ENCODE measurements at regions not wholly inside any gene's neighbourhood (a gene's known extent, or its start where the extent isn't known, plus 50 kb on each side); places are given as distances from the start of the nearest gene placed in this dataset.
"Not testable (repeated sequence)": the region's sequence is repeated elsewhere in the genome, so short reads cannot be mapped to it uniquely, and the experiment has no call there.

GRCh38 chr1:120282744-120283464 lies 106.6 kb upstream of the SEC22B start:
- not testable (repeated sequence) for TF ChIP-seq CTCF, POLR2A (IDR thresholded peaks at IDR 0.05)

Measured in heart left ventricle (tissue), 13 donors.